Breast epithelium (tissue), 4 donors: ENCODE measurements at regions not wholly inside any gene's neighbourhood (a gene's known extent, or its start where the extent isn't known, plus 50 kb on each side); places are given as distances from the start of the nearest gene placed in this dataset.
"Not testable (repeated sequence)": the region's sequence is repeated elsewhere in the genome, so short reads cannot be mapped to it uniquely, and the experiment has no call there.

Source experiments
- DNase-seq, 2 donors: peaks; one replicate each; pipeline ENCODE4 v3.0.0-alpha.2; 2019; ENCODE audit warnings: low spot score in 2 of 2
- H3K27ac ChIP-seq, 2 donors: fragments of 200-600 bp; sonication (generic) in 1 of 2; one replicate each; pipeline ENCODE4 v1.5.1; 2016 to 2019; ENCODE audit warnings: mild to moderate bottlenecking in 1 of 2
- H3K27me3 ChIP-seq, 2 donors: fragments of 200-600 bp; sonication (generic) in 1 of 2; one replicate each; pipeline versions ENCODE4 v1.5.1 to v1.6.0; 2017 to 2019; ENCODE audit warnings: control low read depth in 1 of 2, mild to moderate bottlenecking in 1 of 2
- H3K36me3 ChIP-seq: fragments of 200-600 bp; one replicate; pipeline ENCODE4 v1.5.1; 2019
- H3K4me1 ChIP-seq, 2 donors: fragments of 200-600 bp; sonication (generic); one replicate each; pipeline ENCODE4 v1.5.1; 2016 to 2019; ENCODE audit warnings: control low read depth in 1 of 2
- H3K4me3 ChIP-seq, 3 donors: fragments of 200-600 bp; sonication (generic); 1 replicate in 2 of 3; 2 replicates in 1 of 3; pipeline ENCODE4 v1.5.1; 2016 to 2019; ENCODE audit warnings: mild to moderate bottlenecking in 3 of 3, moderate library complexity in 2 of 3
- H3K9me3 ChIP-seq, 2 donors: fragments of 200-600 bp; sonication (generic) in 1 of 2; one replicate each; pipeline ENCODE4 v1.5.1; 2016 to 2019; ENCODE audit warnings: control low read depth in 1 of 2
- CTCF ChIP-seq, 3 donors: fragments of 450-650 bp; IDR thresholded peaks; one replicate each; pipeline ENCODE4 v1.5.1; 2016 to 2017; ENCODE audit warnings: antibody characterized with exemption in 3 of 3, mild to moderate bottlenecking in 3 of 3, moderate library complexity in 3 of 3
- POLR2A ChIP-seq: fragments of 450-650 bp; IDR thresholded peaks from one replicate; pipeline ENCODE4 v1.6.1; 2016; ENCODE audit warnings: antibody characterized with exemption, mild to moderate bottlenecking, moderate library complexity
- POLR2AphosphoS5 ChIP-seq, 3 donors: sonication (generic); formaldehyde crosslinking; IDR thresholded peaks; one replicate each; pipeline ENCODE4 v1.6.1; 2017; ENCODE audit warnings: antibody characterized with exemption in 3 of 3
- intact Hi-C: fragments of 100-400 bp; cut with DNase I; formaldehyde crosslinking; loops from one replicate; pipeline ENCODE4 v1.15.1; 2023; ENCODE audit warnings: low total_unique reads

GRCh38 chr16:79379095-79379494 lies 221.4 kb downstream of the MAF start:
- intact Hi-C loops = no loop called here
- Histone ChIP-seq H3K27me3 (no peaks in the 10 kb centered on the region), H3K4me1 (no peaks in the 10 kb centered on the region), H3K36me3 (no peaks in the 10 kb centered on the region), H3K4me3 (no peak overlapping the region), H3K27ac (no peak overlapping the region), H3K9me3 (peaks cover 0 to 5% of the 10 kb centered on the region in 2 donors)
- TF ChIP-seq POLR2AphosphoS5 (IDR thresholded peaks at IDR 0.05) (no peak), POLR2A (no peak), CTCF (IDR thresholded peaks at IDR 0.05) (no peak)
- DNase-seq = no peak

GRCh38 chr16:79377082-79377481 lies 223.5 kb downstream of the MAF start:
- intact Hi-C loops, H3K27ac ChIP-seq, DNase-seq, H3K4me1 ChIP-seq, H3K4me3 ChIP-seq, H3K27me3 ChIP-seq, H3K36me3 ChIP-seq, H3K9me3 ChIP-seq: not testable (repeated sequence)

- Histone ChIP-seq H3K36me3 (no peaks in the 10 kb centered on the region), H3K9me3 (peaks cover 5 to 14% of the 10 kb centered on the region in 2 donors), H3K4me1 (no peaks in the 10 kb centered on the region), H3K27ac (no peak overlapping the region), H3K27me3 (no peaks in the 10 kb centered on the region), H3K4me3 (no peak overlapping the region)
- no peak for DNase-seq
- intact Hi-C loops = no loop called here
- TF ChIP-seq POLR2AphosphoS5 (IDR thresholded peaks at IDR 0.05) (no peak), POLR2A (no peak), CTCF (IDR thresholded peaks at IDR 0.05) (no peak)
Observed at GRCh38 chr16:79375351-79375750, 225.2 kb downstream of the MAF start.

- Histone ChIP-seq H3K4me1 (no peaks in the 10 kb centered on the region), H3K27ac (no peak overlapping the region), H3K9me3 (peaks cover 5 to 12% of the 10 kb centered on the region in 2 donors), H3K4me3 (no peak overlapping the region), H3K36me3 (no peaks in the 10 kb centered on the region), H3K27me3 (no peaks in the 10 kb centered on the region)
- intact Hi-C loops = no loop called here
- TF ChIP-seq POLR2A (no peak), POLR2AphosphoS5 (IDR thresholded peaks at IDR 0.05) (no peak), CTCF (IDR thresholded peaks at IDR 0.05) (no peak)
- no peak for DNase-seq
Observed at GRCh38 chr16:79372503-79373184, 227.9 kb downstream of the MAF start.

- intact Hi-C loops = no loop called here
- TF ChIP-seq POLR2AphosphoS5 (IDR thresholded peaks at IDR 0.05) = no peak
- TF ChIP-seq CTCF (IDR thresholded peaks at IDR 0.05) = no peak
- no peak for TF ChIP-seq POLR2A
- H3K36me3 ChIP-seq = no peaks in the 10 kb centered on the region
- H3K9me3 ChIP-seq = peaks cover 5 to 16% of the 10 kb centered on the region in 2 donors
- H3K27ac ChIP-seq = no peak overlapping the region
- no peaks in the 10 kb centered on the region for H3K4me1 ChIP-seq
- DNase-seq = no peak
- H3K27me3 ChIP-seq = no peaks in the 10 kb centered on the region
- H3K4me3 ChIP-seq = no peak overlapping the region
Observed at GRCh38 chr16:79370736-79371135, 229.8 kb downstream of the MAF start.
